ENCODE measurements at regions not wholly inside any gene's neighbourhood (a gene's known extent, or its start where the extent isn't known, plus 50 kb on each side); places are given as distances from the start of the nearest gene placed in this dataset.
"Not testable (repeated sequence)": the region's sequence is repeated elsewhere in the genome, so short reads cannot be mapped to it uniquely, and the experiment has no call there.

DNA sequence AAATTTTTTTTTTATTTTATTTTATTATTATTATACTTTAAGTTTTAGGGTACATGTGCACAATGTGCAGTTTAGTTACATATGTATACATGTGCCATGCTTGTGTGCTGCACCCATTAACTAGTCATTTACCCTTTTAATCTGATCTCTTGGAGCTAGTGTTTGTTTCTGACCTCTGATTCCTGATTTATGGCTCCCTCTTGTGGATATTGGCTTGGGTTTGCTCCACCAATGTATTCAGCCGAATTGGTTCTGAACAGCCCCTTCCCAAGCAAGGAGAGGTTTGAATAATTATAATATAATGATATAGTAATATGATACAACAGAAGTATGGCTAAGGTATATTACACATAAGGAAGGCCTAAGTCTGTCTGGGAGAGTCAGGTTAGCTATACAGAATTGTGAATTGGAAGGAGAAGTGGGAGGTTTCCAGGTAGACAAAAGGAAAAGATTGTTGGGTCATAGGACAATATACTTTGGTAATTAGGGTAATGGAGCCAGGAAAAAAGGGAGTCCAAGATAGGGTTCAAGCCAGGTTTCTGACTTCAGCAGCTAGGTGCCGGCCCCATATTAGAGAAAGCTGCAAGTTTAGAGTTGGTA is 53.1 kb upstream of the HMCN1 start:
- peak; percentile 80 for DNase-seq

GRCh38 chr1:185680453-185680852 is 53.7 kb upstream of the HMCN1 start:
- DNase-seq: no peak

- DNase-seq: no peak
Observed at GRCh38 chr1:185679220-185679619, 55.0 kb upstream of the HMCN1 start.

DNA sequence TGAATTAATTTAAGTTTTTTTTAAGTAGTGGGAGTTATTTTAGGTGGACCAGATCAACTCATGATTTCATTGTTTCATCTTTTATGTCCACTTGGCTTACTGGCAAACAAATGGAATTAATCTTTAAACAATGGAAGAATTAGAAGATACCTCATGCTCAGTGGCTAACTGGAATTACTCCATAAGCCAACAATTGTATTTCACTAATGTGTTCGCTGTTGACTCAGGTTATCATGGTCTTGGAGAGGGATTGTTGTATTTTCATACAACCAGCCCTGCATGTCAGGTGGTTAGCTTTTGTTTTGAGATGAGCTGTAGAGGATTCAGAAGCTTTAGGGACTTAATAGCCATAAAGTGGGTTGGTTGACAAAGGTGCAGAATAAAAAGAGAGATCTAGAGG is 57.2 kb upstream of the HMCN1 start:
- DNase-seq: no peak

GRCh38 chr1:185674201-185674600 is 60.0 kb upstream of the HMCN1 start:
- no peak for DNase-seq

GRCh38 chr1:185672719-185673360 is 61.4 kb upstream of the HMCN1 start:
- DNase-seq: no peak

DNA sequence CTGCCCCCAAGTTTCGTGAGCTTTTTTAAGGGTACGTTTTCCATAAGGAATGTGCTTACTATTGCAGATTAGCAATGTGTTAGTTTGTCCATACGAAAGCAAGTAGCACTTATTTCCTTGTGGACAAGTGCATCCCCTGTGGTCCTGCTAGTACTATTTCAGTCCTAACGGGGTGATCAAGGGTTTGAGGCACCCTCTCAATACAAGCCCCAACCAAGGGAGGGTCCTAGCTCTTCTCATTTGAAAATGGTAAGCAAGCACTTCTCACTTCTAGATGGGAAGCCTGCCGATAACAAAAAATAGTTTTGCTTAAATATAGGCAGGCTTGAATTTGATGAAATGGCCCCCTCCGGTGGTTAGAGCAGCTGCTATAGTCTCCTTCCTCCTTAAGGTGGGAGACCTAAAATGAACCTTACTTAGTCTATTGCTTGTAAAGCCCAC is 64.0 kb upstream of the HMCN1 start:
- peak; percentile 56 for DNase-seq

- peak; percentile 49 for DNase-seq
Observed at GRCh38 chr1:185668013-185668412, 66.2 kb upstream of the HMCN1 start.

DNA sequence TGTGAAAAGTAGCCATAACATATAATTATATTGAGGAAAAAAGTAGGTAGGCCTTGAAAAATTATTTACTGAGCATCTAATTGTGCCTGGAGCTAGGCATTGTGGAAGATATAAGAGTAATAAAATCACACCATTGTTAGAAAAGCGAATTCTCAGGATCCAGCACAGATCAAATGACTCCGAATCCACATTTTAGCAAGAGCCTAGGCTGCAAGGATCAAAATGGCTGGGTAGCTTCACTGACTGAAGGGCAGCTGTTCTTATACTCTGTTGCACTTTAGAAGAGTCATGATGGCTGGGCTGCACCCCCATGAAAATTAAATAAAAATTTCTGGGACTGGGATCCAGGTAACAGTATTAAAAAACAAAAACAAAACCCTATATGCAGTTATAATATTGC is 67.6 kb upstream of the HMCN1 start:
- no peak for DNase-seq

DNA sequence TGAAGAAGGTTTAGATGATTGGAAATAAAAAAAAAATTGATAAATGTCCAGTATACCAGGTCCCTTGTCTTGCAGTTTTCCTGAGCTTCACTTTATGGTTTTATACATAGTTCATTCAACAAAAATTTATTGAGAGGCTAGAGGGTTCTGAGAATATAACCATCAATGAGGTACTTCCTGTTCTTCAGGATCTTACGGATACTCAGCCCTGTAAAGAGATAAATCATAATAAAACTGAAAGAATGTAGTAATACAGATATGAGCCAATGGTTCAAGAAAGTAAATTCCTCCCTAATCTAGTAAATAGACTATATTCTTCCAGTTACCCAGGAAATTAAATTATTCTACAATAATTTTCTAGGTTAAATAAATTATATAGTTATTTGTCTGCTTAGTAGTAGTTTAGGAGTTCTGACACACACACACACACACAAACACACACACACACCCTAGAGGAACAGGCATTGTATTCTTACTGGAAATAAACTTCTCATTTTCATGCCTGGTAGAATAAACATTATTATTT is 70.4 kb upstream of the HMCN1 start:
- DNase-seq: no peak

GRCh38 chr1:185663332-185663731 is 70.9 kb upstream of the HMCN1 start:
- DNase-seq: no peak

DNA sequence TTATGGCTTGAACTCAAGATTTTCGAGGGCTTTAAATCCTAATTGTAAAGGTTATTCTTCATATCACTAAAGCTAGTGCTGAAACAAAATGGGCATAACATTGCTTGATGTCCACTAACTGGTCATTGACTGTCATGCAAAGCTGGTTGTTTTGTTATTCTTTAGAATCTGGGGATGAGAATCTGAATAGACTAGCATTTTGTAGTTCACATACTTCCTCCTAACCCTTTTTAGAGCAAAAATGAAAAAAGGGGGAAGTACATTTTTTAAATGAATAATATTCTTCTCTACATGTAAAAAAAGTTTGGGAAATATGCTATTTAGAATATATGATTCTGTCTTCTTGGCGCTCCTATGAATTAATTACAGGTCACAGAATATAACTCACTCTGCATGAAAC is 72.2 kb upstream of the HMCN1 start:
- DNase-seq: no peak

DNA sequence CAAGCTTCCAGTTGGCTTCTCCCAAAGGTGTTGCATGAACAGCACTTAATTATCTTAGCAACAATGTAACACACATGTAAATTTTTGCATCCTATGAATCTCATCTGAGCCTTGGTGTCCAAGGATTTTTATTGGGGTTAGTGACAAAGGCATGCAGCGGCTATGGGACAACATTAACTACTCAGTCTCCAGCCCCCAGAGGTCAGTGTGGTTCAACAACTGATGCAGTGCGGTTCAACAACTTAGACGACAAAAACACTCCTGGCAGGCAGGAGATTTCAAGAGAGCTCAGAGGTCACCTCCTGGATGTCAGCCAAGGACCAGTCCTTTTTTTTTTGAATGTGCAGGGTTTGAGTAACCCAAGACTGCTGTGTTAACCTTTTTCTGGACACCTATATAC is 77.5 kb upstream of the HMCN1 start:
- no peak for DNase-seq

DNA sequence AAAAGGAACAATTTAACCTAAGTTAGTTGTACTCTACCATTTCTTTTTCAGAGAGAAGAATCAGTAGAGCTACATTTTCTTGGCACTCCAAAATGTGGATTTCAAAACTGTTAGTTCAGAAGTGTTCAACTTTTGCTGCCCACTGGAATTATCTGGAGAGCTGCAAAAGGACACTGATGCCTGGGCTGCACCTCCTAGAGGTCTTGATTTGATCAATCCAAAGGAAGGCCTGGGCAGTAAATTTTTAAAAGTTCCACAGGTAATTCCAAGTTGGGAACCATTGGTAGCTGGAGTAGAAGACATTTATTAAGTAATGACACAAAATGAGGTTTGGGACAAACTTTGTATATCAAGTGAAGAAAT is 79.3 kb upstream of the HMCN1 start:
- DNase-seq: no peak

- DNase-seq: no peak
Observed at GRCh38 chr1:185654199-185654951, 79.8 kb upstream of the HMCN1 start.

- no peak for DNase-seq
Observed at GRCh38 chr1:185653615-185654014, 80.6 kb upstream of the HMCN1 start.

DNA sequence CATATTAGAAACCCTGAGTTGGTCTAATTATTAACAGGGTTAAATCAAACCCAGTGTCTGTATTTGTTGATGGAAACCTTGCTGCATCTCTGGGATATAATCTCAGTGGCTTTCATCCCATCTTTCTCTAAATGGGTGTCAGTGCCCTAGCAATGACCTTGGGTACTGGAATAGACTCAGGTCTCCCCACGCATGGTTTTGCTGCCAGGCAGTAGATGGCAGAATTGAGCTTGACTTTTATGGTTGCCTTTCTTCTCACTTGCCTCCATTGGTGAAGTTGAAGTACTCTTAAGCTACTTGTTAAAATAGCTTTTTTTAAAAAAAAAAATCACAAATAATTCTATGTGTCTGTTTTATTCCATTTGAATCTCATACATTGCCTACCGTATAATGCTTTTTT is 81.8 kb upstream of the HMCN1 start:
- DNase-seq: no peak

DNA sequence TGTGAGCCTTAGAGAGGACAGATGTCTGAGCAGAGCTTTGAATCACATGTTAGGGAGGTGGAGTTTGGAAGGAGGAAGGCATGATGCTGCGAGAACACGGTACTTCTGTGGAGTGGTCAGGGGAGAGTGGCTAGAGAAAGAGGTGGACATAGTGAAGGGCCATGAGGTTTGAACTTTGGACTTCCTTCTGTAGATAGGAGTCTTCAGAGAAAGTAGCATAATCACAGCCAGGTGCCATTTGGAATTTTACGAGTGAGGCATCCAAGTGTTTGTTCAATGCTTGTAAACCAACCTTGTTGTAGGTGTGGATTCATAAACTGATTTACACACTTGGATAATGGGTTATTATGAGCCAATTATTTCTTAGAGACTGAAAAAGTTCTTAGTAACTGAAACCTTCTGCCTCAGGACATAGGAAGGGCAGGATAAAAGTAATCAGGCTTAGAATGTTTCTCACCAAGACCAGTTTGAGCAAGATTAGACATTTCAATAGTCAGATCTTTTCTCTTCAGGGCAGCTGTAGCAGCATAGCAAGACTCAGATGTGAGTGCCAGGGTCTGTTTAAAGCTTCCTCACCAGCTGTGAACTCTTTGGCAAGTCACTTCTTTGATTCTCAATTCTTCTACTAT is 83.5 kb upstream of the HMCN1 start:
- no peak for DNase-seq

DNA sequence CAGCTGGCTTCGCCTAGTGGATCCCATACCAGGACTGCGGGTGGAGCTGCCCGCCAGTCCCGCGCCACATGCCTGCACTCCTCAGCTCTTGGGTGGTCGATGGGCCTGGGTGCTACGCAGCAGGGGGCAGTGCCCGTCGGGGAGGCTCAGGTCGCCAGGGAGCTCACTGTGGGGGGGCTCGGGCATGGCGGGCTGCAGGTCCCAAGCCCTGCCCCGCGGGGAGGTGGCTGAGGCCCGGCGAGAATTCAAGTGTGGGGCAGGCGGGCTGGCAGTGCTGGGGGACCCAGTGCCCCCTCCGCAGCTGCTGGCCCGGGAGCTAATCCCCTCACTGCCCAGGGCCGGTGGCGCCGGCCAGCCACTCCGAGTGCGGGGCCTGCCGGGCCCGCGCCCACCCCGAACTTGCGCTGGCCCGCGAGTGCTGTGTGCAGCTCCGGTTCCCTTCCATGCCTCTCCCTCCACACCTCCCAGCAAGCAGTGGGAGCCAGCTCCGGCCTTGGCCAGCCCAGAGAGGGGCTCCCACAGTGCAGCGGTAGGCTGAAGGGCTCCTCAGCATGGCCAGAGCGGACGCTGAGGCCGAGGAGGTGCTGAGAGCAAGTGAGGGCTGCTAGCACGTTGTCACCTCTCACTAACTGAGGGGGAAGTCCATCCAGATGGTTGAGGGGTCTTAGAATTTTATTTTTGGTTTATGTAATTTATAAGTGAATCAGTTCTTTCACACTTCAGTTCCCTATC is 85.2 kb upstream of the HMCN1 start:
- no peak for DNase-seq

DNA sequence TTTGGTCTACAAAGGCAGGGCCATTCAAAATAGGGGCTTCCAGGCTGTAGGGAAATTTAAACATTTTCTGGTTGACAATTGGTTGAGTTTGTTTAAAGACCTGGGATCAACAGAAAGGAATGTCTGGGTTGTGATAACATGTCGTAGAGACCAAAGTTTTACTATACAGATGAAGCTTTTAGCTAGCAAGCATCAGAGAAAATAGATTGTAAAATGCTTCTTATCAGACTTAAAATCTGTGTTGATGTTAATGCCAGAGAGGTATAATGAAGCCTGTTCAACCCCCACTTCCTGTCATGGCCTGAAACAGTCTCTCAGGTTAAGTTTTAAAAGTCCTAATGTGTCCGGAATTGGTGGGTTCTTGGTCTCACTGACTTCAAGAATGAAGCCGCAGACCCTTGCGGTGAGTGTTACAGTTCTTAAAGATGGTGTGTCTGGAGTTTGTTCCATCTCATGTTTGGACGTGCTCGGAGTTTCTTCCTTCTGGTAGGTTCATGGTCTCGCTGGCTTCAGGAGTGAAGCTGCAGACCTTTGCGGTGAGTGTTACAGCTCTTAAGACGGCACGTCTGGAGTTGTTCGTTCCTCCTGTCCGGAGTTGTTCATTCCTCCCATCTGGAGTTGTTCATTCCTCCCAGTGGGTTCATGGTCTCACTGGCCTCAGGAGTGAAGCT is 86.5 kb upstream of the HMCN1 start:
- not testable (repeated sequence) for DNase-seq

DNA sequence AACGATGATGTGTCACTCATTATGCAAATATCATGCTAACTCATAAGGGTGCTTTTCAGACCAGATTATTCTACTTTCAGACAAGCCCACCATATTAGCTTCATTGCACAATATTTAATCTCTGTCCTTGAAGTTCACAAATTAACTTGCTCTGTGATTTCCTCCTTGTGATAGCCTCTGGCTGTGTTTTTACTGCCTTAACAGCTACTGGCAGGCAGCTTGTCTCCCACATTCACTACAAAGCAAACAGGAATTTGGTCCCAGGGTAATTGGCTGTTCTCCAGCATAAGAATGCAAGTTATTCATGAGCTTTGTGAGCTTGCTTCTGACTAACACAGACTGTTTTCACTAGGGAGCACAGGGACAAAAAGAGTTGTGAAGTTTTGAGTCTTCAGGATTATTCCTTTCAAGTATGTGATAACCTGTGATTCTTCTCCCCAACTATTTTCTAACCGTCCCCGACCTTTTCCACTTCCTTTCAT is 87.9 kb upstream of the HMCN1 start:
- DNase-seq: peak; percentile 69

- no peak for DNase-seq
Observed at GRCh38 chr1:185645686-185646085, 88.5 kb upstream of the HMCN1 start.

Data from NCI-H1092 treated with DMSO at 0.1 percent for 48 hours (cell line).